ENCODE measurements at regions not wholly inside any gene's neighbourhood (a gene's known extent, or its start where the extent isn't known, plus 50 kb on each side); places are given as distances from the start of the nearest gene placed in this dataset.

- TF ChIP-seq, protein P1, sequence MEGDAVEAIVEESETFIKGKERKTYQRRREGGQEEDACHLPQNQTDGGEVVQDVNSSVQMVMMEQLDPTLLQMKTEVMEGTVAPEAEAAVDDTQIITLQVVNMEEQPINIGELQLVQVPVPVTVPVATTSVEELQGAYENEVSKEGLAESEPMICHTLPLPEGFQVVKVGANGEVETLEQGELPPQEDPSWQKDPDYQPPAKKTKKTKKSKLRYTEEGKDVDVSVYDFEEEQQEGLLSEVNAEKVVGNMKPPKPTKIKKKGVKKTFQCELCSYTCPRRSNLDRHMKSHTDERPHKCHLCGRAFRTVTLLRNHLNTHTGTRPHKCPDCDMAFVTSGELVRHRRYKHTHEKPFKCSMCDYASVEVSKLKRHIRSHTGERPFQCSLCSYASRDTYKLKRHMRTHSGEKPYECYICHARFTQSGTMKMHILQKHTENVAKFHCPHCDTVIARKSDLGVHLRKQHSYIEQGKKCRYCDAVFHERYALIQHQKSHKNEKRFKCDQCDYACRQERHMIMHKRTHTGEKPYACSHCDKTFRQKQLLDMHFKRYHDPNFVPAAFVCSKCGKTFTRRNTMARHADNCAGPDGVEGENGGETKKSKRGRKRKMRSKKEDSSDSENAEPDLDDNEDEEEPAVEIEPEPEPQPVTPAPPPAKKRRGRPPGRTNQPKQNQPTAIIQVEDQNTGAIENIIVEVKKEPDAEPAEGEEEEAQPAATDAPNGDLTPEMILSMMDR (conservative IDR thresholded peaks at IDR 0.05 in 1 of 2, IDR thresholded peaks at IDR 0.05 in 1 of 2; ENCODE audit: extremely low read depth in 1 of 2, insufficient read depth in 1 of 2, low read depth in 1 of 2, low read length in 2 of 2), result no peak
- TF ChIP-seq EZH2 (IDR thresholded peaks at IDR 0.05; ENCODE audit: borderline replicate concordance, low read length), result no peak
These were observed 199.7 kb downstream of the ETAA1 start for GRCh38 chr2:67596871-67597270.
